ENCODE measurements at regions not wholly inside any gene's neighbourhood (a gene's known extent, or its start where the extent isn't known, plus 50 kb on each side); places are given as distances from the start of the nearest gene placed in this dataset.

GRCh38 chr12:104822941-104823340 lies 135.1 kb downstream of the SLC41A2 start:
- Histone ChIP-seq H3K4me1 (ENCODE audit: low read length) (no peaks in the 10 kb centered on the region), H3K9ac (ENCODE audit: low read length) (no peak overlapping the region), H3K27ac (ENCODE audit: low read length) (no peak overlapping the region), H4K20me1 (ENCODE audit: insufficient read depth, low read length) (no peaks in the 10 kb centered on the region), H3K79me2 (ENCODE audit: low read length) (no peaks in the 10 kb centered on the region), H3K9me2 (replicated peaks; ENCODE audit: insufficient read depth, low read length) (no peaks in the 10 kb centered on the region), H3K4me3 (ENCODE audit: low read length) (no peak overlapping the region), H3F3A (ENCODE audit: insufficient read depth, low read length) (no peaks in the 10 kb centered on the region), H3K9me3 (replicated peaks; ENCODE audit: insufficient read depth, low read length) (no peaks in the 10 kb centered on the region), H3K4me2 (ENCODE audit: low read depth, low read length) (no peak overlapping the region), H3K27me3 (replicated peaks; ENCODE audit: insufficient read depth, low read length) (no peaks in the 10 kb centered on the region), H2AFZ (ENCODE audit: low read length) (no peak overlapping the region), H3K36me3 (replicated peaks; ENCODE audit: insufficient read depth, low read length) (no peaks in the 10 kb centered on the region)
- DNase-seq: no peak
- TF ChIP-seq EZH2 (optimal IDR thresholded peaks at IDR 0.05; ENCODE audit: low read depth, low read length): no peak
- TF ChIP-seq EZH2phosphoT487 (IDR thresholded peaks at IDR 0.05; ENCODE audit: low read length): no peak
- TF ChIP-seq, protein P1, sequence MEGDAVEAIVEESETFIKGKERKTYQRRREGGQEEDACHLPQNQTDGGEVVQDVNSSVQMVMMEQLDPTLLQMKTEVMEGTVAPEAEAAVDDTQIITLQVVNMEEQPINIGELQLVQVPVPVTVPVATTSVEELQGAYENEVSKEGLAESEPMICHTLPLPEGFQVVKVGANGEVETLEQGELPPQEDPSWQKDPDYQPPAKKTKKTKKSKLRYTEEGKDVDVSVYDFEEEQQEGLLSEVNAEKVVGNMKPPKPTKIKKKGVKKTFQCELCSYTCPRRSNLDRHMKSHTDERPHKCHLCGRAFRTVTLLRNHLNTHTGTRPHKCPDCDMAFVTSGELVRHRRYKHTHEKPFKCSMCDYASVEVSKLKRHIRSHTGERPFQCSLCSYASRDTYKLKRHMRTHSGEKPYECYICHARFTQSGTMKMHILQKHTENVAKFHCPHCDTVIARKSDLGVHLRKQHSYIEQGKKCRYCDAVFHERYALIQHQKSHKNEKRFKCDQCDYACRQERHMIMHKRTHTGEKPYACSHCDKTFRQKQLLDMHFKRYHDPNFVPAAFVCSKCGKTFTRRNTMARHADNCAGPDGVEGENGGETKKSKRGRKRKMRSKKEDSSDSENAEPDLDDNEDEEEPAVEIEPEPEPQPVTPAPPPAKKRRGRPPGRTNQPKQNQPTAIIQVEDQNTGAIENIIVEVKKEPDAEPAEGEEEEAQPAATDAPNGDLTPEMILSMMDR (IDR thresholded peaks at IDR 0.05; ENCODE audit: low read length): no peak

DNA sequence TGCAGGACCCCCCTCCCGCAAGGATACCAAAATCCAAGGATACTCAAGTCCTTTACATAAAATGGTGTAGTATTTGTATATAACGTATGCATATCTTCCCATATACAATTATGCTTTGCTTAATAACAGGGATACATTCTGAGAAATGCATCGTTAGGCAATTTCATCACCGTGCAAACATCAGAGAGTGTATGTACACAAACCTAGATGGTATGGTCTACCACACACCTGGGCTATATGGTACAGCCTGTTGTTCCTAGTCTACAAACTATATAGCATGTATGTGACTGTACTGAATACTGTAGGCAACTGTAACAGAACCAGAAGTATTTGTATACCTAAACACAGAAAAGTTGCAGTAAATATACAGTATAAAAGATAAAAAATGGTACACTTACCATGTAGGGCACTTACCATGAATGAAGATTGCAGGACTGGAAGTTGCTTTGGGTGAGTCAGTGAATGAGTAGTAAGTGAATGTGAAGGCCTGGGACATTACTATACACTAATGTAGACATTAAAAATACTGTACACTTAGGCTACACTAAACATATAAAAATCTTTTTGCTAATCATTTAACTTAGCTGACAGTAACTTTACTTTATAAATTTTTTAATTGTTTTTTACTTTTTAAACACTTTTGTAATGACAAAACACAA lies 141.1 kb downstream of the SLC41A2 start:
- no peak overlapping the region for H3K9ac ChIP-seq (ENCODE audit: low read length)
- no peak for DNase-seq
- H3K36me3 ChIP-seq (replicated peaks; ENCODE audit: insufficient read depth, low read length): no peaks in the 10 kb centered on the region
- H3K27me3 ChIP-seq (replicated peaks; ENCODE audit: insufficient read depth, low read length): no peaks in the 10 kb centered on the region
- H2AFZ ChIP-seq (ENCODE audit: low read length): no peak overlapping the region
- no peaks in the 10 kb centered on the region for H3F3A ChIP-seq (ENCODE audit: insufficient read depth, low read length)
- no peak overlapping the region for H3K27ac ChIP-seq (ENCODE audit: low read length)
- no peaks in the 10 kb centered on the region for H4K20me1 ChIP-seq (ENCODE audit: insufficient read depth, low read length)
- H3K4me2 ChIP-seq (ENCODE audit: low read depth, low read length): no peak overlapping the region
- TF ChIP-seq EZH2 (optimal IDR thresholded peaks at IDR 0.05; ENCODE audit: low read depth, low read length) (no peak), EZH2phosphoT487 (IDR thresholded peaks at IDR 0.05; ENCODE audit: low read length) (no peak)
- TF ChIP-seq, protein P1 (IDR thresholded peaks at IDR 0.05; ENCODE audit: low read length): no peak
- peaks cover 15% of the 10 kb centered on the region; the same call in 1 of the 2 replicates for H3K4me1 ChIP-seq (ENCODE audit: low read length)
- no peaks in the 10 kb centered on the region for H3K9me3 ChIP-seq (replicated peaks; ENCODE audit: insufficient read depth, low read length)
- no peaks in the 10 kb centered on the region for H3K9me2 ChIP-seq (replicated peaks; ENCODE audit: insufficient read depth, low read length)
- no peak overlapping the region for H3K4me3 ChIP-seq (ENCODE audit: low read length)
- no peaks in the 10 kb centered on the region for H3K79me2 ChIP-seq (ENCODE audit: low read length)

DNA sequence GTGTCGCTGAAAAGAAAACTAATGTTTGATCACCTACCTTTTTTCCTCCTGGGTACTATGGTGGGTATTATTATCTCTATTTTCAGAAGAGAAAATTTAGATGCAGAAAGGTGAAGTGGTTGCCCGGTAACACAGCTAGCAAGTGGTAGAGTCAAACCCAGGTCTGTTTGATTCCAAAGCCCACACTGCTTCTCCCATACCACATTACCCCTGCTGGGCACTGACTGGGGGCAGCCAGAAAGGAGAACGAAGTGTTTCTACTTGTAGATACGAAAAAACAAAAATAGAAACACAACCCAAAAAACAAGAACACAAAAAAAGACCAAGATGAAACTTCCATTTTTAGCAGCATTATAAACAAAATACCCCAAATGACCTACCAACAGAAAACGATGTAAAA lies 142.2 kb downstream of the SLC41A2 start:
- H3K27me3 ChIP-seq (replicated peaks; ENCODE audit: insufficient read depth, low read length): no peaks in the 10 kb centered on the region
- no peak for TF ChIP-seq EZH2phosphoT487 (IDR thresholded peaks at IDR 0.05; ENCODE audit: low read length)
- TF ChIP-seq, protein P1 (IDR thresholded peaks at IDR 0.05; ENCODE audit: low read length): no peak
- TF ChIP-seq EZH2 (optimal IDR thresholded peaks at IDR 0.05; ENCODE audit: low read depth, low read length): no peak
- H3K36me3 ChIP-seq (replicated peaks; ENCODE audit: insufficient read depth, low read length): no peaks in the 10 kb centered on the region
- no peaks in the 10 kb centered on the region for H3K9me2 ChIP-seq (replicated peaks; ENCODE audit: insufficient read depth, low read length)
- H3K27ac ChIP-seq (ENCODE audit: low read length): no peak overlapping the region
- no peaks in the 10 kb centered on the region for H3K79me2 ChIP-seq (ENCODE audit: low read length)
- H3F3A ChIP-seq (ENCODE audit: insufficient read depth, low read length): no peaks in the 10 kb centered on the region
- DNase-seq: no peak
- peak overlapping the region; percentile 37 for H3K4me2 ChIP-seq (ENCODE audit: low read depth, low read length)
- H3K4me1 ChIP-seq (ENCODE audit: low read length): peaks cover 15% of the 10 kb centered on the region; the same call in 1 of the 2 replicates
- H3K9me3 ChIP-seq (replicated peaks; ENCODE audit: insufficient read depth, low read length): no peaks in the 10 kb centered on the region
- H4K20me1 ChIP-seq (ENCODE audit: insufficient read depth, low read length): no peaks in the 10 kb centered on the region
- H2AFZ ChIP-seq (ENCODE audit: low read length): no peak overlapping the region
- H3K4me3 ChIP-seq (ENCODE audit: low read length): no peak overlapping the region
- no peak overlapping the region for H3K9ac ChIP-seq (ENCODE audit: low read length)

All from MM.1S (cell line).